Glutamatergic neuron (in vitro differentiated cells): ENCODE measurements at regions not wholly inside any gene's neighbourhood (a gene's known extent, or its start where the extent isn't known, plus 50 kb on each side); places are given as distances from the start of the nearest gene placed in this dataset.
"Not testable (repeated sequence)": the region's sequence is repeated elsewhere in the genome, so short reads cannot be mapped to it uniquely, and the experiment has no call there.

Experiments used
- DNase-seq: peaks from one replicate; pipeline ENCODE4 v3.0.0; 2022
- H3K27ac Mint-ChIP-seq: one replicate; pipeline ENCODE4 v1.8.0; 2020; ENCODE audit warnings: mild to moderate bottlenecking, mixed read lengths, inconsistent platforms; ENCODE audit not compliant: unreplicated experiment
- H3K27me3 Mint-ChIP-seq: one replicate; pipeline ENCODE4 v1.8.0; 2020; ENCODE audit warnings: mild to moderate bottlenecking, moderate library complexity, mixed read lengths, inconsistent platforms; ENCODE audit not compliant: unreplicated experiment
- H3K36me3 Mint-ChIP-seq: one replicate; pipeline ENCODE4 v1.8.0; 2020; ENCODE audit warnings: mild to moderate bottlenecking, mixed read lengths, inconsistent platforms; ENCODE audit not compliant: unreplicated experiment
- H3K4me1 Mint-ChIP-seq: one replicate; pipeline ENCODE4 v1.8.0; 2020; ENCODE audit warnings: mild to moderate bottlenecking, low read depth, mixed read lengths, inconsistent platforms; ENCODE audit not compliant: unreplicated experiment
- H3K4me3 Mint-ChIP-seq: one replicate; pipeline ENCODE4 v1.8.0; 2020; ENCODE audit warnings: mild to moderate bottlenecking, mixed read lengths, inconsistent platforms; ENCODE audit not compliant: unreplicated experiment
- H3K9me3 Mint-ChIP-seq: one replicate; pipeline ENCODE4 v1.8.0; 2020; ENCODE audit warnings: mild to moderate bottlenecking, moderate library complexity, mixed read lengths, inconsistent platforms; ENCODE audit not compliant: unreplicated experiment
- TF ChIP-seq, protein P1 (sequence below): fragments of 200-600 bp; sonication (generic); IDR thresholded peaks from one replicate; pipeline ENCODE4 v1.5.0; 2021; ENCODE audit not compliant: partially characterized antibody, unreplicated experiment

DNA sequence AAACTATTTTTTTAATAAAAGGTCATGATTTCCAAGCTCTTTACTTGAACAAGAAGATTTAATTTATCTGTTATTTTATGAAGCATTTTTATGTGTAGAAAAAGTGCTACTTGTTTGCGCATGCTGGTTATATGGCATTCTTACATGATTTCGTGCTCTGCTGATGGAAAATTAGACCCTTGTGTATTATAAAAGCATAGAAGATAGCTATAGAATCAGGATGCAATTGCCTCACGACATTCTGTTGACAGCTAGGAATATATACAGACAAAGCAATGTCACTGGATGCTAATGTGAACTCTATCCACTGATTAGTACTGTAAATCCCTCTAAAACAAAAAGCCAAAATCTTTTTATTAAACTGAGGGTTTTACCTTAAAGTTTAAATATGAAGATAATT, 255.9 kb downstream of the MDFIC start:
- no peak for DNase-seq
- H3K4me1 Mint-ChIP-seq, result no peaks in the 10 kb centered on the region
- TF ChIP-seq, protein P1, sequence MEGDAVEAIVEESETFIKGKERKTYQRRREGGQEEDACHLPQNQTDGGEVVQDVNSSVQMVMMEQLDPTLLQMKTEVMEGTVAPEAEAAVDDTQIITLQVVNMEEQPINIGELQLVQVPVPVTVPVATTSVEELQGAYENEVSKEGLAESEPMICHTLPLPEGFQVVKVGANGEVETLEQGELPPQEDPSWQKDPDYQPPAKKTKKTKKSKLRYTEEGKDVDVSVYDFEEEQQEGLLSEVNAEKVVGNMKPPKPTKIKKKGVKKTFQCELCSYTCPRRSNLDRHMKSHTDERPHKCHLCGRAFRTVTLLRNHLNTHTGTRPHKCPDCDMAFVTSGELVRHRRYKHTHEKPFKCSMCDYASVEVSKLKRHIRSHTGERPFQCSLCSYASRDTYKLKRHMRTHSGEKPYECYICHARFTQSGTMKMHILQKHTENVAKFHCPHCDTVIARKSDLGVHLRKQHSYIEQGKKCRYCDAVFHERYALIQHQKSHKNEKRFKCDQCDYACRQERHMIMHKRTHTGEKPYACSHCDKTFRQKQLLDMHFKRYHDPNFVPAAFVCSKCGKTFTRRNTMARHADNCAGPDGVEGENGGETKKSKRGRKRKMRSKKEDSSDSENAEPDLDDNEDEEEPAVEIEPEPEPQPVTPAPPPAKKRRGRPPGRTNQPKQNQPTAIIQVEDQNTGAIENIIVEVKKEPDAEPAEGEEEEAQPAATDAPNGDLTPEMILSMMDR, result no peak
- H3K9me3 Mint-ChIP-seq, result no peaks in the 10 kb centered on the region
- no peaks in the 10 kb centered on the region for H3K36me3 Mint-ChIP-seq
- peaks cover 1% of the 10 kb centered on the region for H3K27me3 Mint-ChIP-seq
- no peak overlapping the region for H3K4me3 Mint-ChIP-seq
- no peak overlapping the region for H3K27ac Mint-ChIP-seq

DNA sequence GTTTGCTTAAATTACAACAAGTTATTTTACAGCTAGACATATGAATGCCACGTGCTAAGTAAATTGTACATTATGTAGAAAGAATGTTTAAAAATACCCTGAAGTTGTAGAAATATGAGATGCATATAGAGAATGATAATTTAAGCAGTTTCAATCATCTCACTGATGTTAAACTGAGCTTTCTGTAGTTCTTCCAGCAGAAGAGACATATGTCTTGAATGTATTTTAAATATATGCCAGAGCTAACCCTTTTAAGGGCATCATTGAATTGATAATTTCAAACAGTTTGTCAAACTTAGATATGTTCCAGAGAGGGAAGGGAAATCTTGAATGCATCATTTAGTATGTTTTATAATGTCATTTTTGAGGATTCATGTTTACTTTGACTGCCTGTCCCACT, 255.2 kb downstream of the MDFIC start:
- no peak for DNase-seq
- Mint-ChIP-seq H3K4me1 (no peaks in the 10 kb centered on the region), H3K27ac (no peak overlapping the region), H3K36me3 (no peaks in the 10 kb centered on the region), H3K4me3 (no peak overlapping the region), H3K27me3 (peaks cover 1% of the 10 kb centered on the region), H3K9me3 (no peaks in the 10 kb centered on the region)
- TF ChIP-seq, protein P1, result no peak

DNA sequence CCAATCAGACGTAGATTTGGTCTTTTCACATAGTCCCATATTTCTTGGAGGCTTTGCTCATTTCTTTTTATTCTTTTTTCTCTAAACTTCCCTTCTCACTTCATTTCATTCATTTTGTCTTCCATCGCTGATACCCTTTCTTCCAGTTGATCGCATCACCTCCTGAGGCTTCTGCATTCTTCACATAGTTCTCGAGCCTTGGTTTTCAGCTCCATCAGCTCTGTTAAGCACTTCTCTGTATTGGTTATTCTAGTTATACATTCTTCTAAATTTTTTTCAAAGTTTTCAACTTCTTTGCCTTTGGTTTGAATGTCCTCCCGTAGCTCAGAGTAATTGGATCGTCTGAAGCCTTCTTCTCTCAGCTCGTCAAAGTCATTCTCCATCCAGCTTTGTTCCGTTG, 250.5 kb downstream of the MDFIC start:
- H3K27me3 Mint-ChIP-seq, H3K27ac Mint-ChIP-seq, DNase-seq, H3K36me3 Mint-ChIP-seq, H3K4me1 Mint-ChIP-seq, H3K4me3 Mint-ChIP-seq, H3K9me3 Mint-ChIP-seq: not testable (repeated sequence)

DNA sequence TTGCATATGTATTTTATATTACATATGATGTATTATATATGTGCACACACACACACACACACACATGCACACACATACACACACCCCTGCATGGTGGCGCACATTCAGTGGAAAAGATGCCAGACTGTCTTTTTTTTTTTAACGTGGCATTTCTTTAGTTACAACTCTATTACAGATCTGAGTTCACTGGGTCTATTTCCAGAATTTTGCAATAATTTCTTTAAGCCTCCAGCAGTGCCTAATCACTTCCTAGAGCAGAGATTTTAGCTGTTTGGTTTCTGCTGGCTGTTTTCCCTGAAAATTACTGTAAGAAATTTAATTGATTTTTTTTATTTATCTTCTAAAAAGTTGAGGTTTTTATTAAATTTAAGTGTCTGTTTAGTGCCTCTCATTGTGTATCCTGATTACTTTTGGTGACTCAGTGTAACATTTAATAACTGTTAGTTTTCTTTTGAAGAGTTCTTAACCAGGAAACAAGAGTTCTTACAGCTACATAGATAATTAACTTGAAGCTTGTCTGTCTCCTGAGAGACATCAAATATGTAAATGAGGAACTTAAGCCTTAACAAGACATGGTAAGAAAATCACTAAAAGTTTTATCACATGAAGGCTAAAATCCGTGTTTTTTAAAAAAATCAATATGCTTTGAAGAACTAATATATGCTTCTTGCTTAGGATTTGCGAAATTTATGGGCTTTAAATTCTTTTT, 232.0 kb downstream of the MDFIC start:
- TF ChIP-seq, protein P1, result no peak
- no peak for DNase-seq
- H3K27me3 Mint-ChIP-seq, result no peaks in the 10 kb centered on the region
- no peaks in the 10 kb centered on the region for H3K4me1 Mint-ChIP-seq
- no peaks in the 10 kb centered on the region for H3K36me3 Mint-ChIP-seq
- H3K27ac Mint-ChIP-seq, result no peak overlapping the region
- H3K4me3 Mint-ChIP-seq, result no peak overlapping the region
- H3K9me3 Mint-ChIP-seq, result no peaks in the 10 kb centered on the region

DNA sequence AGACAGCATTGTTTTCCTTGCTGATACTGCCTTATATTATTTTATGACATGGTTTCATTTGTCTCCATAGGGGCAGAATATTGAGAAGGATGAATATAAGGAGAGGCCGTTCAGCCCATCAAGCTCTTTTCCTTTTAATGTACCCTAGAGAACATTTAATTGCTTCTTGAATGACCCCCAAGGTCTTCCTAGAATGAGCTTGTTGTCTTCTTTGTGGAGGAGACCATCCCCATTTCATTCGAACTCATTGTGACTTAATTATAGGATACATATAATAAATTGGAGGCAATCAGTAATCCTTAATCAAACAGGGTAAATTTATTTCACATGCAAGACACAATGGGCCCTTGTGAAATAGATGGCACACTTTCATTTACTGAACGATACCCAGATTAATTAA, 231.3 kb downstream of the MDFIC start:
- no peaks in the 10 kb centered on the region for H3K27me3 Mint-ChIP-seq
- TF ChIP-seq, protein P1, result no peak
- no peaks in the 10 kb centered on the region for H3K9me3 Mint-ChIP-seq
- no peaks in the 10 kb centered on the region for H3K4me1 Mint-ChIP-seq
- no peaks in the 10 kb centered on the region for H3K36me3 Mint-ChIP-seq
- no peak overlapping the region for H3K4me3 Mint-ChIP-seq
- H3K27ac Mint-ChIP-seq, result no peak overlapping the region
- no peak for DNase-seq
